Neural cell (in vitro differentiated cells): ENCODE measurements at regions not wholly inside any gene's neighbourhood (a gene's known extent, or its start where the extent isn't known, plus 50 kb on each side); places are given as distances from the start of the nearest gene placed in this dataset.

Source experiments
- CTCF ChIP-seq: fragments of 450-650 bp; IDR thresholded peaks from 2 replicates; pipeline ENCODE4 v1.5.1; 2014; ENCODE audit warnings: antibody characterized with exemption, mild to moderate bottlenecking, moderate library complexity; ENCODE audit not compliant: poor library complexity, severe bottlenecking
- SMC3 ChIP-seq: fragments of 450-650 bp; conservative IDR thresholded peaks from 2 replicates; pipeline ENCODE4 v1.6.1; 2014; ENCODE audit warnings: antibody characterized with exemption, mild to moderate bottlenecking, moderate library complexity; ENCODE audit not compliant: poor library complexity

- TF ChIP-seq SMC3 = no peak
- no peak for TF ChIP-seq CTCF
These were observed 515.9 kb upstream of the CELF4 start for GRCh38 chr18:38081516-38081915.
